K562 (cell line): ENCODE measurements at regions not wholly inside any gene's neighbourhood (a gene's known extent, or its start where the extent isn't known, plus 50 kb on each side); places are given as distances from the start of the nearest gene placed in this dataset.

ENCODE experiments used
- IRF2 ChIP-seq: sonication (generic); formaldehyde crosslinking; IDR thresholded peaks from 2 replicates; pipeline ENCODE4 v1.8.1; 2022; ENCODE audit warnings: mild to moderate bottlenecking, missing genetic modification reagents
- ZBTB17 ChIP-seq: fragments of 450-650 bp; formaldehyde crosslinking; IDR thresholded peaks from 2 replicates; pipeline ENCODE4 v1.4.0; 2020; ENCODE audit warnings: mild to moderate bottlenecking
- TF ChIP-seq, protein P1 (sequence below): fragments of 450-650 bp; conservative IDR thresholded peaks from 2 replicates; pipeline ENCODE4 v1.6.1; 2016; ENCODE audit warnings: missing genetic modification characterization, low read depth, mild to moderate bottlenecking, control low read depth, missing compliant biosample characterization

DNA sequence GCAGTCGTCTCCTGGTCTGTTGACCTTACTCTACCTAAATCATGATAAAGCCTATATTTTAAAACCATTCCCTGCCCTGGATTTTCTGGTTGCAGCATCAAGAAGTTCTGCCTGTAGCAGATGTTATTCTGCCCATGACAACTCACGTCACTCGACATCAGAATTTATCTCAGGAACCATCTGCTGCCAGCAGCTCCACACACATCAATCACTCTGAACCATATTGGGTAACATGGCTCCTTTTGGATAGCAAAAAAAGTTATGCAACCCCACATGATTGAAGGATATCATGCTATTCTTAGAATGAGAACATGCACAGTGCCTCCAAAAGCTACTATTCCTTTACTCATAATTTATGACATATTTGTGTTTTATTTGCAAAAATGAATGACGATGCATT is 341.4 kb downstream of the DHRSX start:
- TF ChIP-seq, protein P1, sequence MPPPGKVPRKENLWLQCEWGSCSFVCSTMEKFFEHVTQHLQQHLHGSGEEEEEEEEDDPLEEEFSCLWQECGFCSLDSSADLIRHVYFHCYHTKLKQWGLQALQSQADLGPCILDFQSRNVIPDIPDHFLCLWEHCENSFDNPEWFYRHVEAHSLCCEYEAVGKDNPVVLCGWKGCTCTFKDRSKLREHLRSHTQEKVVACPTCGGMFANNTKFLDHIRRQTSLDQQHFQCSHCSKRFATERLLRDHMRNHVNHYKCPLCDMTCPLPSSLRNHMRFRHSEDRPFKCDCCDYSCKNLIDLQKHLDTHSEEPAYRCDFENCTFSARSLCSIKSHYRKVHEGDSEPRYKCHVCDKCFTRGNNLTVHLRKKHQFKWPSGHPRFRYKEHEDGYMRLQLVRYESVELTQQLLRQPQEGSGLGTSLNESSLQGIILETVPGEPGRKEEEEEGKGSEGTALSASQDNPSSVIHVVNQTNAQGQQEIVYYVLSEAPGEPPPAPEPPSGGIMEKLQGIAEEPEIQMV: no peak
- TF ChIP-seq ZBTB17 (no peak), IRF2 (CRISPR knock-in tag) (no peak)
